ENCODE measurements at regions not wholly inside any gene's neighbourhood (a gene's known extent, or its start where the extent isn't known, plus 50 kb on each side); places are given as distances from the start of the nearest gene placed in this dataset.

GRCh38 chr1:115184260-115184950 lies 95.1 kb upstream of the TSPAN2 start:
- DNase-seq (ENCODE audit: low spot score in 2 of 2, unreplicated experiment in 2 of 2): no peak

GRCh38 chr1:115183721-115184259 lies 94.5 kb upstream of the TSPAN2 start:
- Mint-ChIP-seq H3K4me3 (no peak overlapping the region), H3K27ac (peak overlapping the region; percentile 47), H3K36me3 (no peaks in the 10 kb centered on the region), H3K9me3 (no peaks in the 10 kb centered on the region), H3K27me3 (ENCODE audit: low read depth) (peaks cover under 1% of the 10 kb centered on the region), H3K4me1 (peaks cover 16% of the 10 kb centered on the region)
- no peak for TF ChIP-seq CTCF (IDR thresholded peaks at IDR 0.05; ENCODE audit: unreplicated experiment)
- no peak for DNase-seq (ENCODE audit: low spot score in 2 of 2, unreplicated experiment in 2 of 2)

More at GRCh38 chr1:115184260-115184950, 95.1 kb upstream of the TSPAN2 start:
- no peaks in the 10 kb centered on the region for H3K27me3 Mint-ChIP-seq (ENCODE audit: low read depth)
- no peaks in the 10 kb centered on the region for H3K9me3 Mint-ChIP-seq
- no peak for TF ChIP-seq CTCF (IDR thresholded peaks at IDR 0.05; ENCODE audit: unreplicated experiment)
- H3K27ac Mint-ChIP-seq: no peak overlapping the region
- no peak overlapping the region for H3K4me3 Mint-ChIP-seq
- peaks cover 21% of the 10 kb centered on the region for H3K4me1 Mint-ChIP-seq
- H3K36me3 Mint-ChIP-seq: no peaks in the 10 kb centered on the region

GRCh38 chr1:115183158-115183557 lies 93.9 kb upstream of the TSPAN2 start:
- no peak for DNase-seq (ENCODE audit: low spot score in 2 of 2, unreplicated experiment in 2 of 2)
- Mint-ChIP-seq H3K27me3 (ENCODE audit: low read depth) (peaks cover 2% of the 10 kb centered on the region), H3K36me3 (no peaks in the 10 kb centered on the region), H3K9me3 (no peaks in the 10 kb centered on the region), H3K27ac (peak overlapping the region; percentile 47), H3K4me1 (peaks cover 16% of the 10 kb centered on the region), H3K4me3 (no peak overlapping the region)
- TF ChIP-seq CTCF (IDR thresholded peaks at IDR 0.05; ENCODE audit: unreplicated experiment): no peak

GRCh38 chr1:115182012-115182715 lies 92.9 kb upstream of the TSPAN2 start:
- H3K9me3 Mint-ChIP-seq: no peaks in the 10 kb centered on the region
- no peak overlapping the region for H3K27ac Mint-ChIP-seq
- H3K36me3 Mint-ChIP-seq: no peaks in the 10 kb centered on the region
- H3K27me3 Mint-ChIP-seq (ENCODE audit: low read depth): peaks cover 2% of the 10 kb centered on the region
- DNase-seq (ENCODE audit: low spot score in 2 of 2, unreplicated experiment in 2 of 2): no peak
- no peak for TF ChIP-seq CTCF (IDR thresholded peaks at IDR 0.05; ENCODE audit: unreplicated experiment)
- H3K4me3 Mint-ChIP-seq: no peak overlapping the region
- H3K4me1 Mint-ChIP-seq: peaks cover 16% of the 10 kb centered on the region

- Mint-ChIP-seq H3K4me3 (no peak overlapping the region), H3K36me3 (no peaks in the 10 kb centered on the region), H3K9me3 (no peaks in the 10 kb centered on the region), H3K27me3 (ENCODE audit: low read depth) (peaks cover 2% of the 10 kb centered on the region), H3K4me1 (peaks cover 16% of the 10 kb centered on the region), H3K27ac (no peak overlapping the region)
- TF ChIP-seq CTCF (IDR thresholded peaks at IDR 0.05; ENCODE audit: unreplicated experiment): no peak
- no peak for DNase-seq (ENCODE audit: low spot score in 2 of 2, unreplicated experiment in 2 of 2)
Measured at GRCh38 chr1:115181231-115181630, 91.9 kb upstream of the TSPAN2 start.
